PFSK-1 (cell line): ENCODE measurements at regions not wholly inside any gene's neighbourhood (a gene's known extent, or its start where the extent isn't known, plus 50 kb on each side); places are given as distances from the start of the nearest gene placed in this dataset.

Source experiments
- POLR2AphosphoS5 ChIP-seq: IDR thresholded peaks from 2 replicates; pipeline ENCODE4 v1.6.1; 2012; ENCODE audit warnings: low read depth, mild to moderate bottlenecking, control low read depth, low read length, moderate library complexity
- REST ChIP-seq, 2 experiments: IDR thresholded peaks; 2 replicates each; pipeline versions ENCODE4 v1.6.1 to v1.8.0; 2011 to 2012; ENCODE audit warnings: low read depth in 2 of 2, low read length in 2 of 2, control low read depth in 1 of 2, inconsistent platforms in 1 of 2, mild to moderate bottlenecking in 1 of 2, moderate library complexity in 1 of 2; ENCODE audit not compliant: insufficient read depth in 1 of 2
- SIN3A ChIP-seq: IDR thresholded peaks from 2 replicates; pipeline ENCODE4 v1.6.1; 2012; ENCODE audit warnings: mild to moderate bottlenecking, low read length, moderate library complexity, borderline replicate concordance; ENCODE audit not compliant: insufficient read depth

GRCh38 chr4:95949136-95949765, 109.4 kb downstream of the PDHA2 start:
- TF ChIP-seq POLR2AphosphoS5 (no peak), SIN3A (no peak), REST (IDR thresholded peaks at IDR 0.05; ENCODE audit: insufficient read depth in 1 of 2, low read depth in 2 of 2, low read length in 2 of 2) (no peak)
